HG03066 (cell line): ENCODE measurements at regions not wholly inside any gene's neighbourhood (a gene's known extent, or its start where the extent isn't known, plus 50 kb on each side); places are given as distances from the start of the nearest gene placed in this dataset.
"Not testable (repeated sequence)": the region's sequence is repeated elsewhere in the genome, so short reads cannot be mapped to it uniquely, and the experiment has no call there.

ENCODE experiments used
- ATAC-seq: cut with Tn5 transposase; IDR thresholded peaks from one replicate; pipeline ENCODE4 v1.9.1; 2021; ENCODE audit warnings: low read depth; ENCODE audit not compliant: unreplicated experiment

DNA sequence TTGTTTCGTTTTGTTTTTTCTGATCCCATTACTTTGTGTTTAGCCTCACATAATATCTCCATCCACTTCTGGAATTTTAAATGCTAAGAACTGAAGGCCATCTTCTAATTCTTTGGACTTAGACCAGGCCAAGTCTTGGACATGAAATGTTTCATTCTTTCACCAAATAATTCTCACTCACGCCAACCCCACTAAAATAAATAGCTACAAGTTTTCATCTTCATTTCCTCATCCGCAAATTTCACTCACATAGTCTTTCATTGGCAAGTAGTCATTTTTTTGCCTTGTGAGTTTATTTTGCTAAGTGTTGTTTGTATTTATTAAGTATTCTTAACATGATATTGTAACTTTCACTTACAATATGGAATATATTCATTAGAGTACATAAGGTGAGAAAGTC is 1188.6 kb upstream of the SEMA6A start:
- ATAC-seq, result no peak

DNA sequence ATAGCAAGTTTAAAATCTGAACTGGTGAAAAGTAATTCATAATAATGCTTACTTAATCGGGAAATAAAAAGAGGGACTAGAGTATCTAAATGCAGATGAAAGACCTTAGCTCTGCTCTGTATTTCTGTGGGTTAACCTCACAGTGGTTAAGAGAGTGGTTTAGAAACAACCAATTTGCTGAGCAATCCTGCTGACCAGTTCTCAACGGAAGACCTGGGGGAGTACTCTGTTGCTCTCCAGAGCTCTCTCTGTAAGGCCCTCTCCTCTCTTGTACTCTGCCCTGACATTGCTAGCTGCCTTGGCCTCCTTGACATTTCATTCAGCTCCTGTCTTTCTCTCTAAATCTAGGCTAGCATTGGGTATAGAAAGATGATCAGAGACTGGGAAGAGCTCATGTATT is 1186.6 kb upstream of the SEMA6A start:
- ATAC-seq, result no peak

DNA sequence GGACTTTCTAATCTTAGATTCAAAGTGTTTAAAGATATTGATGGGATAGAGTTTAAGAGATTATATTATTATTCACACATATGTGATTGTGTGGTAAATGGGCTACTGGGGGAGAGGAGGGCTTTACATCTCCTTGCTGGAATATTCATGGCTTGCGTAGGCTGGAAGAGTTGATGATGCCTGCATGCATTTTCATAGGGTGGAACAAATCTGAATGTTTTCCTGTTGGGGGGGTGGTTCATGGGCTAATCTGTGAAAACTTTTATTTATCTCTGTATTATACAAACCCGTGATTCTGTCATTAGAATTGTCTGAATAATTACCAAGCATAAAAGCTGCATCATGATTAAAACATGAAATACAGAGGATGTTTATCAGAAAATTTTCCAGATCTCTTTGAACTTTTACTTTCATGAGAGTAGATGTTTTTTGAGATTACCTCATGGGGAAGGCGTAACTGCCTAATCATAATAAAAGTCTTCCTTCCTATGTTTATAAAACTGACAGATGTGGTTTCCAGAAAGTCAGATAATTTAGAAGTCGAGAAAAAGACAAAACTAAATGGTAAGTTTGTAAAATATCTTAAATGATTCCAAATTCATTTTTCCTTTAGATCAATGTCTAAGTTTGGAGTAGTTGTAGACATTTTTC is 1185.4 kb upstream of the SEMA6A start:
- no peak for ATAC-seq

DNA sequence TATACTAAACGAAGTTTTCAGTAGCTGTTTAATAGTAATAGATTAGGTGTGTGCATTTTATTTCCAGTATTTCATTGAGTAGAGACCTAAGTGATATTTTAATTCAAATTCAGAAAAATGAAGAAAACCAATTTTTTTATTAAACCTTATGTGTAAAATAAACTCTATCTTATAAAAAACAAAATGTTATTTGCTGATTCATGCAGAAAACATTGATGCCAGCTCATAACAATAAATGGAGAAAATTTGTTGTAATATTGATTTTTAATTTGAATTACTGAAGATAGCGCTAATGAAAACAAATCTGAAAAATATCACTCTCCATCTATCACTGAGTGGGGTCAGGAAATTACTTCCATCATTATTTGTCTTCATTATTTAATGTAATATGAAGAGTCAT is 1177.8 kb upstream of the SEMA6A start:
- ATAC-seq, result no peak

DNA sequence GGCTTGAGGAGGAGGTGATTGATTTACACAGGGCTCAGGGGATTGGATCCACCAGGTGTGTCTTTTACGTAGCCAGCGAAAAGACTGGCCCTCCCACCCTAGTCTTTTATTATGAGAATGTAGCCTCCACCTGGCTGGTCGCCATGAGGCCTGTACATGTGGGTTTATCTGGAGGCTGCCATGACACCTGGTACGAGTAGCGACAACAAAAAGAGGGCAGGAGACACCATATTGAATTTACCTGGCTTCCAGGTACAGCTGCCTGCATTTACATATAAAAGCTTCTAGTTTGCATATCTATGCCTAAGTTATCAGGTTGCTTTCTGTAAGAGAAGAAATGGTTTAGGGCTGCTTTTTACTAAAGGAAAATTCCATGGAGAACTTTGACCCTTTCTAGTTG is 1173.7 kb upstream of the SEMA6A start:
- ATAC-seq, result no peak

DNA sequence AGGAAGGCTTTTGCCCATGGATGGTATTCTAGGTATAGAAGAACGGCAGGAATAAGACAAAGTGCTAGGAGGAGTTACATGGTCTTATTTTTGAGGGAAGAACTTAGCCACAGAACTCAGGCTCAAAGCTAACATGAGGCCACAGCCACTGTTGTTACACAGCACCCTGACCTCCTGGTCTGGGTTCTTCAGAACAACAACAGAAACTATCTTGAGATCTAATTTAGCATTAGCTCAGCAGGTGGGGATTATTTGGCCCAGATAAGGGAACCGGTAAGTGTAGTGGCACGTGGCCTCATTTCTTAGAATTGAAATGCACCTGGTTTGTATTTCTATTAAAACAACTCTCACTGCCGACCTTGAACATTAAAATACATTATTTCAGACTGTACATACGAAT is 1168.7 kb upstream of the SEMA6A start:
- no peak for ATAC-seq

DNA sequence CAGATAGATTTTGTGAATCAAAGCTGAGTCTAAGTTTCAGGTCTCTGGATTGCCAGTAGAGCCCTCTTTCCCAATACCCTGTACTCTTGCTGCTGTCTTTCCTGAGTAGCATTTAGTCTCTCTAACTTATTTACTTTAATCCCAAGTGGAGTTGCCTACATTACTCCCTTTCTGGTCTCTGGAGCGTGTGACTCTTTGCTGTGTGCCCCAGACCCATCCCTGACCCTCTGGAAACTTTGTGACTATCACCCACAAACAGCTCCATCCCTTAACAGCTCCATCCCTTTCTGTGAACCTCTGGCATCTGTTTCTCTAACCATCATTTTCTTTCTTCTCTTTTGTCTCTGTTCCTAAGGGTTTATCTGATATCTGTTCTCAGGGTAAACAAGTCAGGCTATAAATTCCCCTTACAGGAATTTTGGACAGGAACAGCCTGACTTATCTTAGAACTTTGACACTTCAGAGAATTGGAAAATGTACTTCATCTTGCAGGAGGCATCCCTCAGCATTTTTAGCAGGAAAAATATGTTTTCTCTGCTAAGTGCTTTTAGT is 1167.1 kb upstream of the SEMA6A start:
- no peak for ATAC-seq

DNA sequence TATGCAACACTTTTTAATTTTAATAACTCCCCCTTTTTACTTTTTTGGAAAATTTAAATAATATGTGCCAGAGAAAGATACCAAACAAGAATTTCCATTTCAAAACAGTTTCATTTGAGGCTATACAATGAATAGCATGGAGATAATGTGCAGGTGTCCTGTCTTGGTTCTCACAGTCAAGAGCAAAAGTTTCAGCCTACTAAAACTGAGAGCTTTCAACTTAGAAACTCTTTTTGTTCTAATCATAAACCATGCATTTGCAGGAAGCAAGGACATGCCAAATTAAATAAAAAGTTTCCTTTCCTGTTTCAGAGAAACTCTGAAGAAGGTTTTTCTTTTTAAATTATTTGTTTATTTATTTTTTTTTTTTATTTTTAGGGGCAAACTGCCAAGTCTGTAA is 1165.6 kb upstream of the SEMA6A start:
- no peak for ATAC-seq

DNA sequence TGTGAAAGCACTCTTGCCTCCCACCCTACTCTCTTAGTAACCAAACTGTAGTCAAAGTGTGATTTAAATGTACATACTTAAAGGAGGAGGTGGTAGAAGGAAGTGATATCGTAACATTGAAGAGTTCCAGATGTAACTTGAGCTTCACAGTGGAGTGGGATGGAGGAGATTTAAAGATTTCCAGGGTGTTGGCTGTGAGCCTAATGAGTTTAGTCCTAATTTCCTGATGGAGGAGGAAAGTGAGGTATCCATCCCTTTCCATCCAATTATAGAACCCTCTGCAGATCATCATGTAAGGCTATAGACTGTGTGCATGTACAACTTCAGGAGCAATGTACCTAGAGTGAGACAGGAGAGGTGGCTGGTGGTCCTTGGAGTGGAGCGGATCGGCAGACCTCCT is 1163.9 kb upstream of the SEMA6A start:
- no peak for ATAC-seq

DNA sequence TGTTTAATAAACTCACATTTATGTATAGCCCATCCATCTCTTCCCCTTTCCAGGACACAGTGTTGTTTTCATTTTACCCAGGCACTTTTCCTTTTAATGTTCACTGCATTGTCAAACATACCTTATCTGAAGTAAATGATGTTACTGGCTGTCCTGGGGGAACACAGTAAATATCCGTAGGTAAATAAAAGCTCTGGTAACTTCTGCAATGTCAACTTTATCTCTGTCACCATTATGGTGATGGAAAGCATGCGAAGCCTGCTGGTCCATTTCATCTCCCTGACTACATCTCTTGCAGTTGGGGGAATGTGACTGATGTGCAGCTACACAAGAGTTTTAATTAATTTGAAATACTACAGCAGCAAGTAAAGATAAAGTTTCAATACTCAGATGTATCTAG is 1162.1 kb upstream of the SEMA6A start:
- no peak for ATAC-seq

DNA sequence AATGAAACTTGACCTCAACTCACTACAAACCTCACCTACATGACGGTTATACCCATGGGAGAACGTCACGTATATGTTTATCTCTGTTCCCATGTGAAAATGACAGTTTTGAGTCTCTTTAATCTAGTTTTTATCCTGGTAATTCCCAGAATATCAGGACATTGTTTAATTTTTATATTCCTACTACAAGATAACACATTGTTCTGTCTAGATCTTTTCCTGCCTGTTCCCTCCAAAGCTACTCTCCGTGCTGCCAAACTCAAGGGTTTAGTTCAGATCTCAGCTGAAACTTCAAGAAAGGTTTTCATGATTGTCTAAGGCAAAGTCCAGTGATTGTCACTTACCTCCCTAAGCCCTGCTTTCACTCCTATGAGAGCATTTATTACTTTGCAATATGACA is 1159.4 kb upstream of the SEMA6A start:
- no peak for ATAC-seq

DNA sequence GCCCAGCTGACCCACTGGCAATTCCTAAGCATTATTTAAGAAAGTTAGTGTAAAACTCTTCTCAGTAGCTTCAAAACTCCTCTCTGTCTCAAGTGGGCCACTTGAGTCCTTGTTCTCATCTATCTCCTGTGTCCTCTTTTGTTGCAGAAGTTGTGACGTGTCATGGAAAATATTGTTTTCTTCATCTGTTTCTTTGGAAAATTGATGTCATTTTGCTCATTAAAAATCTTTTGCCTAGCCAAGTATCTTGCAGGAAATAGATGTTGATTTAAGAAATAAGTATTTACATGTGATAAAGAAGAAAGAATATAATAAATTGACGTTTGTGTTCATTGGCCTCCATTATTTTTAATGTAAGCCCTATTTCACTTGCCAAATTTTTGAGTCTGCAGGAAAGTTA is 1158.4 kb upstream of the SEMA6A start:
- ATAC-seq, result no peak

DNA sequence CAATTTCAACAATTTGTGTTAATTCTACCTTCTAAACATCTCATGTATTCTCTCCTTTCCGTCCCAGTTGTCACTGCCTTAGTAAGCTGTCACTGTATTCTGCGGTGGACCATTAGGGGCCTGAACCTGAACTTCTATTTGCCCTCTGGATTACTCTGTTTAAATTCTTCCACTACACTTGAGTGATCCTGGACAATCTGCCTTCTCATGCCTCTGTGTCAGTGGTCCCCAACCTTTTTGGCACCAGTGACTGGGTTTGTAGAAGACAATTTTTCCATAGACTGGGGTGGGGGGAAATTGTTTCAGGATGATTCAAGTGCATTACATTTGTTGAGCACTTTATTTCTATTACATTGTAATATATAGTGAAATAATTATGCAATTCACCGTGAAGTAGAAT is 1157.6 kb upstream of the SEMA6A start:
- no peak for ATAC-seq

DNA sequence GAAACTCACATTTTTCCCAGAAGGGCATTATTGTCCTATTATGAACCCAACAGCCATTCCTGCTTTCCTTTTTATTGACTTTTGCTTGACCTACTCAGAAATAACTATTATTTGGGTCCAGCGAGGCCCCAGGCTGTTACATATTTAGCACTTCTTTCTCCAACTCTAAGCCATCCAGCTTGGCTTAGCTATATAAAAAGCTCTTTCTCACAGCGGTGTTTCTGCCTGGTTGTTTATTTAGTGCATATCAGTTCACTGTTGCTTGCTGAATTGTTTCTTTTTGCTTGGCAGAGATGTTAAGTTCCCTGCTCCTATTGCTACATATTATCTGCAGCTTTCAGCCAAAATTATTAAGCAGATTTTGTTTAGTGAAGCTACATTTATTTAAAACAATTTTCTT is 1156.8 kb upstream of the SEMA6A start:
- no peak for ATAC-seq

DNA sequence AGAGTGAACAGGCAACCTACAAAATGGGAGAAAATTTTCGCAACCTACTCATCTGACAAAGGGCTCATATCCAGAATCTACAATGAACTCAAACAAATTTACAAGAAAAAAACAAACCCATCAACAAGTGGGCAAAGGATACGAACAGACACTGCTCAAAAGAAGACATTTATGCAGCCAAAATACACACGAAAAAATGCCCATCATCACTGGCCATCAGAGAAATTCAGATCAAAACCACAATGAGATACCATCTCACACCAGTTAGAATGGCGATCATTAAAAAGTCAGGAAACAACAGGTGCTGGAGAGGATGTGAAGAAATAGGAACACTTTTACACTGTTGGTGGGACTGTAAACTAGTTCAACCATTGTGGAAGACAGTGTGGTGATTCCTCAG is 1146.2 kb upstream of the SEMA6A start:
- not testable (repeated sequence) for ATAC-seq

DNA sequence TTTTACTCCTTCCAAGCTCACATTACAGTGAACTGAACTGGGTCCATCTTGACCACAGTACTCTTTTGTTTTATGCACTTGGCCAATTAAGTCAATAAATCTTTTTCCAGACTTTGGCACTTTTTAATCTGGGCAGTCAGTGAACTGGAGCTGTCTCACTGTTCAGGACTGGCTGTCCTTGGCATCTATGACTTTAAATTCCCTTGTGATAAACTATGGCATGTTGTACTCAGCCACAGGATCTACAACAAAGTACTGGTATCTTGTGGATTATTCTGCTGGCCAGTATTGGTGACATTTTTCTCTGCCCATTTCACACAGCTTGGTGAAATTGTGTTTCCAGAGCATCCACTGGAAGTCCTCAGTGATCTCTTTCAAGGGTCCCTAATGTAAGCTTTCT is 1144.8 kb upstream of the SEMA6A start:
- no peak for ATAC-seq

DNA sequence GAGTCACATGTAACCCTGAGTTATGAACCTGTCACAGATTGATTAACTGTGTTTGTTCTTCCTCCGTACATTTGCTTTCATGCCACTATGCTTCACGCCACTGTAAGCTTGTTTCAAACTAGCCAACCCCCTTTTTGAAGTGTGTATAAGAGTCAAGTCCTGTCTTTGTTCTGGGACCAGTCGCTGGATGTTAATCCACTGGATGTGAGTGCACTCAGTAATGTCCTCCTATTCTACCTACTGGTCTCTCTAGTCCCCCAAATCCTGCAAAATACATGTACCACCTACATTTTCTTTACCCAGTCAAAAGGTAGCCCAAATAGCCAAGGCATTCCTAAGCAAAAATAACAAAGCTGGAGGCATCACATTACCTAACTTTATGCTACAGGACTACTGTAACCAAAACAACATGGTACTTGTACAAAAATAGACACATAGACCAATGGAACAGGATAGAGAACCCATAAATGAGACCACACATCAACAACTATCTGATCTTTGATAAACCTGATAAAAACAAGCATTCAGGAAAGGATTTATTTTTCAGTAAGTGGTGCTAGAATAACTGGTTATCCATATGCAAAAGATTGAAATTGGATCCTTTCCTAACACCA is 1139.1 kb upstream of the SEMA6A start:
- ATAC-seq, result no peak

DNA sequence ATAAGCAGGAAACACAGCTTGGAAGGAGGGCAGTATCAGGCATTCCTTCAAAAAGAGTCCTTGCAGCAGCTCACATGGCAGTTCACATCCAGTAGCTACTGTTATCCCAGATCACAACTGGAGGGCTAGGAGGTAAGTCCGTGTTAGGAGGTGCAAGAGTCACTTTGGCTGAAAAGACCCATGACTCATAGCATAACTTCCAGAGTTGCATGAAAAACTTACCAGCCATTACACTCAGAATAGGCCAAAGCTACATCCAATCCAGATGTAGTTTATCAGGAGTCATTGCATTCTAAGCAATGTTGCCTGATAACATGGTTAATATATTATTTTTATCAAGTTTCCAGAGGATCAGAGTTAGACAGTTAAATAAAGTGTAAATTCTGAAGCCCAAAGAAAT is 1126.4 kb upstream of the SEMA6A start:
- no peak for ATAC-seq

DNA sequence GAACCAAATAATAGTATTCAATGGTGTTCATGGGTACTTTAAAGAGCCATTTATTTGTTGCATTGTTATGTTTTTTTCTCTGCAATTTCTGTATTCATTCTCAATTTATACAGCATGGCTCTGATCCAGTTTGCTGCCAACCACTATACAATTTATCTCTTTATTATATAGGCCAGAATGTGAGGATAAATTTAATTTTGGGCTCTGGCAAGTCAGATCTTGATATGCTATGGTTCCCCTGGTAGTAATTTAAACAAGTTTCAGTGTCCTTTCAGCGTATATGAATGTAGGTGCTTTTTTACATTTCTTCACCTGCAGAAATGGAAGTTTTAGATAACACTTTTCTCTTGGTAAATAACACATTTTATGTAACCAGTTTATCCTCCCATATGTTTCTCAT is 1118.0 kb upstream of the SEMA6A start:
- no peak for ATAC-seq

DNA sequence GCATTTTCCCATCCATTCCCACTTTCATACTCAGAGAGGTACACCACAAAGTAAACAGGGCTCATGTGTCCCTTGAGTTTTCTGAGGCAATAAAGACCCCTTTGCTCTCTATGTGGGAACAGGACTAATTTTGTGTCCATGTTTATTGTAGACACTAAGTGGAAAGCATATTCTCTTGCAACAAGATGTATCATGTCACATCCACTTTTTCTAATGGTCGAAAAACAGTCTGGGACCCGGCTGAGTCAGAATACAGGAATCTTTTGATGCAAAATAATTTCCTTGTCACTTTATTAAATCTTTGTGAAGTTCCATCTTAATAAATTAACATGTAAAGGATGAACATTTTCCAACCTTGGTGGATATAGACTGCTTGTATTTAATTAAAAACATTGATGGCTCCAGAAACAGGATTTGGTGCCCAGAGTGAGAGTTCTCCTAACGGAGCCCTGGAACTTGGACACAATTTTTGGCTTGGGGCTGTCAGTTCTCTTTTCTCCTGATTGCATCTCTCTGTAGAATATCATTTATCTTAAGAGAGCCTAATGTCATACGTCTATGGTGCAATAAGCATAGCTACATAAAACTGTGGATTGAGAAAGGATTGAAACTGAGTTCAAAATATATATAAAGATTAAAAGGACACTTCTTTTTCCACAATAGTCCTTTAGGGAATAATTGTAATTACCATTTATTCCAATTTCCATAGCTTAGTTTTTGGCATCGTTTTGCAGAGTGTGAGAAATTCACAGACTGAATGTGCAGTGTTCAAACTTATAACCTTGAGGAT is 1116.7 kb upstream of the SEMA6A start:
- ATAC-seq, result no peak

DNA sequence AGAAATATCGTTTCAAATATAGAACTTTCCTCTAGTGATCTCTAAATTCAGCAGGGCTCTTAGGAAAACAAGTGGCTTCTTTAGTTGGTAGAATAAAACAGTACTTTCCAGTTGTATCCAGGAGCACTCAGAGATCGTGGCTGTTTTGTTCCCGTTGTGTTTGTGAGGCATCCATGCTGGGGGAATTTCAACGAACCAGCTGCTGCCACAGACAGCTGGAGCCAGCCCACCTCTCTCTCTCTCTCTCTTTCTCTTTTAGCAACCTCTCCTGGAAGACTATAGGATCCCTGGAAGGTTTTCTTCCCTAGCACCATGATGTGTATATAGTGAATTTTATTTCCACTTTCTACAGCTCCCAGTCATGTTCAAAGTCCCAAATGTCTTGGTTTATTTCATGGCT is 1116.0 kb upstream of the SEMA6A start:
- ATAC-seq, result no peak

DNA sequence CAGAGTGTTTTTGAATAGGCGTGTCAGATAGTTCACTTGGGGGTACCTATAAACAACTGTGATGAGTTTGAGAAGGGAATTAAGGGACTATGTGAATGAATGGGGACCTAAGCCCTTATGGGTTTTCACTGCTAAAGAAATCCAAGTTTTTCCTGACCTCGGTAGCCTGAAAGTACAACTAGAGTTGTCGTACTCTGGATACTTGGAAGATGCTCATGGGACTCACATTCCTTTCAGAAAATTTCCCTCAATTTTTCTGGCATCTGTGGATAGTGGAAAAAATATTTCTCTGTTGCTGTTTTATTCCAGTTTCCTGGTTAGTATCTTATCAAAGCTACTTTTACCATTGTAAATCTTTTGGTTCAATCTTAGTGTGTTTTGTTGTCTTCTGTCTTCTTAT is 1112.3 kb upstream of the SEMA6A start:
- ATAC-seq, result no peak
